B cell (primary cell): ENCODE measurements at regions not wholly inside any gene's neighbourhood (a gene's known extent, or its start where the extent isn't known, plus 50 kb on each side); places are given as distances from the start of the nearest gene placed in this dataset.

Experiments
- ATAC-seq: fragments of 200-7000 bp; cut with Tn5 transposase; one replicate; pipeline ENCODE4 v1.10.0; 2021; ENCODE audit warnings: low read depth, mild to moderate bottlenecking, moderate number of reproducible peaks, moderate library complexity
- CTCF ChIA-PET: fragments of 350-600 bp; sonication (Branson Sonifier 250); formaldehyde crosslinking; loops from one replicate; lab custom pipeline; 2021; ENCODE audit warnings: antibody characterized with exemption, inconsistent platforms; lab: Charles Lee
- POLR2A ChIA-PET: fragments of 350-600 bp; sonication (Branson Sonifier 250); formaldehyde crosslinking; loops from one replicate; lab custom pipeline; 2021; ENCODE audit warnings: antibody characterized with exemption; lab: Charles Lee
- DNase-seq: peaks from one replicate; pipeline ENCODE4 v3.0.0; 2013
- H2AFZ ChIP-seq: 2 replicates; pipeline ENCODE4 v1.6.1; 2012; ENCODE audit warnings: mild to moderate bottlenecking, low read depth, low read length; ENCODE audit not compliant: insufficient read depth, poor library complexity, severe bottlenecking
- H3K27ac ChIP-seq, 2 donors: 1 replicate in 1 of 2; 2 replicates in 1 of 2; pipeline ENCODE4 v1.5.1; 2012 to 2013; ENCODE audit warnings: low read length in 2 of 2, mild to moderate bottlenecking in 2 of 2, moderate library complexity in 1 of 2
- H3K27me3 ChIP-seq, 4 experiments: fragments of 200-600 bp in 1 of 4; sonication (generic) in 1 of 4; replicated peaks in 1 of 4; 1 replicate in 2 of 4; 2 replicates in 2 of 4; pipeline versions ENCODE4 v1.6.1 to v1.7.0; 2013 to 2016; ENCODE audit warnings: low read length in 3 of 4, mild to moderate bottlenecking in 2 of 4, mixed read lengths in 1 of 4, moderate library complexity in 1 of 4; ENCODE audit not compliant: insufficient read depth in 4 of 4, control insufficient read depth in 3 of 4; ENCODE audit errors: control extremely low read depth in 1 of 4
- H3K36me3 ChIP-seq, 2 experiments: replicated peaks in 1 of 2; 1 replicate in 1 of 2; 2 replicates in 1 of 2; pipeline versions ENCODE4 v1.6.1 to v1.7.1; 2013; ENCODE audit warnings: low read length in 1 of 2; ENCODE audit not compliant: insufficient read depth in 2 of 2, control insufficient read depth in 1 of 2; ENCODE audit errors: control extremely low read depth in 1 of 2, extremely low read depth in 1 of 2
- H3K4me1 ChIP-seq, 2 donors: fragments of 200-600 bp in 1 of 2; sonication (generic) in 1 of 2; 1 replicate in 1 of 2; 2 replicates in 1 of 2; pipeline versions ENCODE4 v1.5.1 to v1.6.1; 2013 to 2017; ENCODE audit warnings: low read length in 2 of 2; ENCODE audit not compliant: control insufficient read depth in 2 of 2, insufficient read depth in 2 of 2
- H3K4me2 ChIP-seq: replicated peaks from 2 replicates; pipeline ENCODE3; 2012; ENCODE audit warnings: mild to moderate bottlenecking, low read depth, low read length; ENCODE audit not compliant: poor library complexity, severe bottlenecking
- H3K4me3 ChIP-seq, 5 experiments: fragments of 200-600 bp in 1 of 5; sonication (generic) in 1 of 5; 1 replicate in 3 of 5; 2 replicates in 2 of 5; pipeline versions ENCODE4 v1.5.1 to v1.7.0; 2011 to 2016; ENCODE audit warnings: low read length in 4 of 5, mild to moderate bottlenecking in 4 of 5, low read depth in 2 of 5, control low read depth in 1 of 5, moderate library complexity in 1 of 5; ENCODE audit not compliant: insufficient read depth in 1 of 5; ENCODE audit errors: control extremely low read depth in 1 of 5, extremely low read depth in 1 of 5
- H3K79me2 ChIP-seq: fragments of 200-600 bp; sonication (generic); one replicate; pipeline ENCODE4 v1.6.0; 2016; ENCODE audit warnings: low read length; ENCODE audit not compliant: control insufficient read depth, insufficient read depth
- H3K9ac ChIP-seq: fragments of 200-600 bp; sonication (generic); 2 replicates; pipeline ENCODE4 v1.6.1; 2017; ENCODE audit warnings: mild to moderate bottlenecking, low read length, moderate library complexity
- H3K9me3 ChIP-seq, 3 donors: one replicate each; pipeline versions ENCODE4 v1.6.1 to v1.7.1; 2013; ENCODE audit warnings: low read length in 2 of 3; ENCODE audit not compliant: control insufficient read depth in 2 of 3, insufficient read depth in 1 of 3; ENCODE audit errors: control extremely low read depth in 1 of 3
- H4K20me1 ChIP-seq: 2 replicates; pipeline ENCODE4 v1.6.0; 2012; ENCODE audit warnings: mild to moderate bottlenecking, low read length; ENCODE audit not compliant: insufficient read depth, control insufficient read depth, poor library complexity, severe bottlenecking
- H3K27ac Mint-ChIP-seq: one replicate; pipeline ENCODE4 v1.8.0; 2021; ENCODE audit warnings: mixed read lengths
- H3K27me3 Mint-ChIP-seq: one replicate; pipeline ENCODE4 v1.8.0; 2021; ENCODE audit warnings: mixed read lengths
- H3K4me1 Mint-ChIP-seq: one replicate; pipeline ENCODE4 v1.8.0; 2021; ENCODE audit warnings: mixed read lengths
- H3K4me3 Mint-ChIP-seq: one replicate; pipeline ENCODE4 v1.8.0; 2021; ENCODE audit warnings: mixed read lengths
- H3K9me3 Mint-ChIP-seq: one replicate; pipeline ENCODE4 v1.8.0; 2022; ENCODE audit warnings: mixed read lengths; ENCODE audit not compliant: insufficient read depth
- EZH2 ChIP-seq: IDR thresholded peaks from 2 replicates; pipeline ENCODE4 v1.6.1; 2012; ENCODE audit warnings: borderline replicate concordance, low read depth, mild to moderate bottlenecking, moderate library complexity, low read length; ENCODE audit not compliant: insufficient read depth, poor library complexity, severe bottlenecking
- WGBS: methylation state at CpG from one replicate; pipeline ENCODE4 v1.1.5; 2013; ENCODE audit warnings: missing lambda C conversion rate; ENCODE audit not compliant: insufficient coverage; 5-methylcytosine and 5-hydroxymethylcytosine counted together
- intact Hi-C: fragments of 100-400 bp; cut with micrococcal nuclease; formaldehyde crosslinking; loops from one replicate; pipeline ENCODE4 v1.10.0; 2022
- TF ChIP-seq, protein P1 (sequence below): fragments of 200-600 bp; IDR thresholded peaks from one replicate; pipeline ENCODE4 v1.8.0; 2022; ENCODE audit warnings: antibody characterized with exemption, mild to moderate bottlenecking

DNA sequence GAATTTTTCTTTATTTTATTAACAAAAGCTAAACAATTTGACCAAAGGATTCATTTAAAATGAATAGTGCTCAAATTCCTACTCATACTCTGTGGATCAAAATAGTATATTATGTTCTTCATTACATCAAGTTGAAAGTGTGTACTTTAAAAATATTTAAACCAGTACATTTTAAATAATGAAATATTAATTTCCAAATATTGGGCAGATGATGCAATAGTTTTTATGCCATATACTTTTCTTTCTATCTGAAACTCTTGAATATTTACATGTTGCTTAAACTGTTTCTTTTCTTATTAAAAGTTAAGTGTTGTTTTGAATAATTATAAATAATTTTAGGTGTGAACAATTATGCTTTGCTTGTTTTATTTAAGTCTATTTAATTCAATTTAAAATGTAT is 144.7 kb upstream of the TMPRSS15 start:
- H4K20me1 ChIP-seq: no peaks in the 10 kb centered on the region
- no peak for ATAC-seq
- intact Hi-C loops: no loop called here
- H3K4me3 Mint-ChIP-seq: no peak overlapping the region
- ChIA-PET POLR2A (no interaction called here), CTCF (no interaction called here)
- H3K9me3 Mint-ChIP-seq: no peaks in the 10 kb centered on the region
- no peak overlapping the region for H2AFZ ChIP-seq
- no peaks in the 10 kb centered on the region for H3K4me1 Mint-ChIP-seq
- H3K27ac Mint-ChIP-seq: no peak overlapping the region
- no peak overlapping the region for H3K4me2 ChIP-seq
- H3K79me2 ChIP-seq: no peaks in the 10 kb centered on the region
- no peak overlapping the region for H3K4me3 ChIP-seq
- no peak overlapping the region for H3K9ac ChIP-seq
- no peak overlapping the region for H3K27ac ChIP-seq
- H3K4me1 ChIP-seq: no peaks in the 10 kb centered on the region
- DNase-seq: no peak
- H3K36me3 ChIP-seq: no peaks in the 10 kb centered on the region
- TF ChIP-seq EZH2: no peak
- H3K27me3 ChIP-seq: no peaks in the 10 kb centered on the region
- no peaks in the 10 kb centered on the region for H3K9me3 ChIP-seq
- no peaks in the 10 kb centered on the region for H3K27me3 Mint-ChIP-seq

DNA sequence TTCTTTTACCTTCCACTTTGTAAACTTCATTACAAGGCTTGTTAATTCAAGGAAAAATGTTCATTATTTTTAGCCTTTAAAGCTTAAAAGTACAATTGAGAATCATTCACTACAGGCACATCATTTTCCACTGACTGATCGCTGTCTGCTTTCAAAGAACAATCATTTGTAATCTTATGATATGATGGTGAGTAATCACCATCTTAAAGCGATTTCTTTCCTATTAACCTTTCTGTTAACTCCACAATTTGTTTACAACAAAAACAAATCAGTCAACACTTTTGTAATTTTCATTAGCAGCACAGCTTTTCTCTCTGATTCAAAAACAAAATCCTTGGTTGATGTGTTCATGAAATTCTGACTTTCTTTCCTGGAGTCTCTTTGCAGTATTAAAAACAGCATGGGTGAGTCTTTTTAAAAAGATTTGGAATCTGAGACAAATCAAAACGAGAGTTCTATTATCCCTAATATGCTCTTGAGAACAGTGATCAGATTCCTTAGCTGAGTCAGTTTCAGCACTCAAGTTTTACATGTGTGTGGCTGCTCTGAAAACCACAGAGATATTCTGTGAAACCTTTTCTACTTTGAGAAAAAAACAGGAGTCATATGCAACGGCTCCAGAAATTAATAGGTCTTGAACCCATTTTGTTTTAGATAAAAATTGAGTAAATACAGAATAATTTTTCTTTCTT is 145.8 kb upstream of the TMPRSS15 start:
- 80% methylated on average over 1 of the region's 4 CpGs for WGBS
- CTCF ChIA-PET: no interaction called here
- no peak overlapping the region for H3K27ac Mint-ChIP-seq
- no peaks in the 10 kb centered on the region for H3K27me3 Mint-ChIP-seq
- Histone ChIP-seq H3K9me3 (no peaks in the 10 kb centered on the region), H2AFZ (no peak overlapping the region), H3K4me1 (no peaks in the 10 kb centered on the region), H4K20me1 (no peaks in the 10 kb centered on the region), H3K79me2 (no peaks in the 10 kb centered on the region), H3K9ac (no peak overlapping the region), H3K4me2 (no peak overlapping the region), H3K36me3 (no peaks in the 10 kb centered on the region), H3K4me3 (no peak overlapping the region), H3K27me3 (no peaks in the 10 kb centered on the region), H3K27ac (no peak overlapping the region)
- no peaks in the 10 kb centered on the region for H3K4me1 Mint-ChIP-seq
- no peak overlapping the region for H3K4me3 Mint-ChIP-seq
- intact Hi-C loops: no loop called here
- ATAC-seq: no peak
- no peak for DNase-seq
- H3K9me3 Mint-ChIP-seq: no peaks in the 10 kb centered on the region
- TF ChIP-seq, protein P1, sequence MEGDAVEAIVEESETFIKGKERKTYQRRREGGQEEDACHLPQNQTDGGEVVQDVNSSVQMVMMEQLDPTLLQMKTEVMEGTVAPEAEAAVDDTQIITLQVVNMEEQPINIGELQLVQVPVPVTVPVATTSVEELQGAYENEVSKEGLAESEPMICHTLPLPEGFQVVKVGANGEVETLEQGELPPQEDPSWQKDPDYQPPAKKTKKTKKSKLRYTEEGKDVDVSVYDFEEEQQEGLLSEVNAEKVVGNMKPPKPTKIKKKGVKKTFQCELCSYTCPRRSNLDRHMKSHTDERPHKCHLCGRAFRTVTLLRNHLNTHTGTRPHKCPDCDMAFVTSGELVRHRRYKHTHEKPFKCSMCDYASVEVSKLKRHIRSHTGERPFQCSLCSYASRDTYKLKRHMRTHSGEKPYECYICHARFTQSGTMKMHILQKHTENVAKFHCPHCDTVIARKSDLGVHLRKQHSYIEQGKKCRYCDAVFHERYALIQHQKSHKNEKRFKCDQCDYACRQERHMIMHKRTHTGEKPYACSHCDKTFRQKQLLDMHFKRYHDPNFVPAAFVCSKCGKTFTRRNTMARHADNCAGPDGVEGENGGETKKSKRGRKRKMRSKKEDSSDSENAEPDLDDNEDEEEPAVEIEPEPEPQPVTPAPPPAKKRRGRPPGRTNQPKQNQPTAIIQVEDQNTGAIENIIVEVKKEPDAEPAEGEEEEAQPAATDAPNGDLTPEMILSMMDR: no peak
- no peak for TF ChIP-seq EZH2
- POLR2A ChIA-PET: no interaction called here
